Right renal pelvis (tissue), 4 donors: ENCODE measurements at regions not wholly inside any gene's neighbourhood (a gene's known extent, or its start where the extent isn't known, plus 50 kb on each side); places are given as distances from the start of the nearest gene placed in this dataset.
"Not testable (repeated sequence)": the region's sequence is repeated elsewhere in the genome, so short reads cannot be mapped to it uniquely, and the experiment has no call there.

Experiments
- DNase-seq, 4 donors: peaks; one replicate each; pipeline ENCODE4 v3.0.0-alpha.2; 2013; ENCODE audit warnings: low read depth in 4 of 4, low spot score in 3 of 4, missing footprints in 1 of 4

DNA sequence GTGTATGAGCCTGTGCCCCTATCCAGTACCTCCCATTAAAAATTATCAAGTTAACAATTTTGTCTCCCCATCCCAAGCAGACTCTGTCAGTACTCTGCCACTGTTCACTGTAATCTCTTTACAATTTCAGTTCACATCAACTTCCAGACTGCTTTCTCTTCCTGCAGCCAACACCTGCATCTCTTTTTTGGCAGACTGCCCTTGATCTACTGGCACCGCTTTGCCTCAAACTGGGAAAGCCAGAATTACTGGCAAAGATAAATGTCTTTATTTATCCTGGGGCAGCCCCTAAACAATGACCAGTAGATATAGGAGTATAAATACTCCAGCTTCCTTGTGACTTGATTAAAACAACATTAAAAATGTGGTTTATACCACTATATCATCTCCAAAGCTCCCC, 494.1 kb downstream of the ZNF385D start:
- DNase-seq: no peak

DNA sequence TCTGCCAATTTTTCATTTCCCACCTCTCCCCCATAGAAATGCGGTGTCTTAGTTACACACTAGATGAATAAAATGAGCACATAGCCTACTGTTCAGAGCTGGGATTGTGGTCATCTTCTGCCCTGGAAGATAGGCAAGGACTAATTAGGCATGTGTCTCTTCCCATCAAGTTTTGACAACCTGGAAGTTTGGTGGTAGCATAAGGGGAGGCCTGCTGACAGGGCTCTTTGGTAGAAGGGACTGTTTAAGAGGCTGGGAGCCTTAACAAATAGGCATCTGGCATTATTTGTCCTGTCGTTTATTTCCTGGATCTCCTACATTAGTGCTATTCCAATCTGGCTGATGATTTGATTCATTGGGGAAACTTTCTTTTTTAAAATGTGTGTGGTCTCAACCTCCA, 512.3 kb downstream of the ZNF385D start:
- DNase-seq: no peak

DNA sequence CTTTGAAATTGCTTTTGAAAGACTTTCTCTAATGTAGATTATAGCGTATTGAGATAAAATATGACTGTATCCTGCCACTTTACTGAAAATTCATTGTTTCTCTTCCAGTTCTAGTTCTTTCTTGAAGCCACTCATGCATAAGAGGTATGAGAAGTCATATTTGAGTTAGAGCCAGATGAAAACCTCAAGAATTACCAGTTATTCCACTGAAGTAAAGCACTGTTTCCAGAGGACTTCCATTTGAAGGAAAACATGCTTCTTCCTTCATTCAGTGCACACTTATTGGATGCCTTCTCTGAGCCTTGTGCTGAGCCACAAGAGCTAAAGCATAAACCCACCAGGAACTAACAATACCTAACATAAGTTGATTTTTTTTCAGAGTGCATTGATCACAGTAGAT, 513.4 kb downstream of the ZNF385D start:
- no peak for DNase-seq

DNA sequence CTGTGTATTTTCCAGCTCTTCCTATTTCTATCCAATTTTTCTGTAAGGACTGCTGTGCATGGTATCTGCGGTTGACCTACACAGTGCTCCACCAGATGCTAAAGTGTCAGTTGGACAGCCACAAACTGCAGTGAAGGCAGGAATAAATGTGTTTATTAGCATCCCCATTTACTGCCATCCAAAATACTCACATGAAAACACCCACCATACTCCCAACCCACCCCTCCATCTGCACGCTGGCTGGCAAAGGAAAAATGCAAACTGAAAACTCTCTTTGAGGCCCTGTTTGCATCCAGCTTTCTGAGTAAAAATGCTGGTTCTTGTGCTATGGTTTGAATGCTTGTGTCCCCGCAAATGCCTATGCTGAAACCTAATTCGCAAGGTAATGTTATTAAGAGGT, 515.5 kb downstream of the ZNF385D start:
- DNase-seq: no peak

DNA sequence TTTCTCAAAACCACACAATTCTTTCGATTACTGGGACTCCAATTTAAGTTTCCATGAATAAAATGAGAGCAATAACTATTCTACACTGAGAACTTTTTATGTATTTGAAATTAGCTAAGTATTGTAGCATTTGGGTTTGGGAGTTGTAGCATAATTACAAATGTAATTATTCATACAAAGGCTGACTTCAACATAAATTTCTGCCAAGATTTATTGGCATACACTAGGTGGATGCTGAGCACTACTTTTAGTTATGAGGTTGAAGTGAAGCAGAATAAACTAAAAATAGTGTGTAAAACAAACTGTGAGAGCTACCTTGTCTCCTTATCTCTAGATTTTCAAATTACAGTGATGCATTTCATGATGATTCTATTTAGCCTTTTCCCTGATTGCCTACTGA, 516.1 kb downstream of the ZNF385D start:
- DNase-seq: no peak

DNA sequence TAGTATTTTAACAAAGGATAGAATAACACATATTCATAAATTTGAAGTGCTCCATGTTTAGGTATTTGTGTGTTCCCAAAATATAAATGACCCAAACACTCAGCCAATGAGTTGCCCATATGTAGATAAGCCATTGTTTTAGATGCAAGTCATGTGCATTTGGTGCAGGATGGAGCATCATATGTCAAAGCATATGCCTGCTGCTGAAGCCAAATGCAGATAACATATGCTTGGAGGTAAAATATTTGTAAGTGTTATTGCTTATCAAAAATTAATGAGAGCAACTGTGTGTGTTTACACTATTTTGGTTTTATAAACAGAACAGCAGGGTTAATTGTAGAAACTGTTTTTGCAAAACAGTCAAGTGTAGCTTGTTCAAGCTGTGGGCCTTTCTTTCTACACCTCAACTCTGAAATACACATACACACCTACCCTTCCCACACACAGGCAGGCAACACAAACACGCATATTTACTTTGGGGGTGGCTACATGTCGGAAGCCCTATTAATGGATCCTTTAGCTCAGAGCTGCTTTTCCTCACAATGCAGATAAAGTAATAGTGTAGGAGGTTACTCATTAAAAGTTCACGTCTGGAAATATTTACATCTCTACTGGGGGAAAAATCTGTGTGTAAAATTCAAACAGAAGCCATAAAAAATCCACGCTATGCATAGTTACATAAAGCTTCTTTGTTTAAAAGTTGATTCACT, 521.4 kb downstream of the ZNF385D start:
- DNase-seq: no peak

DNA sequence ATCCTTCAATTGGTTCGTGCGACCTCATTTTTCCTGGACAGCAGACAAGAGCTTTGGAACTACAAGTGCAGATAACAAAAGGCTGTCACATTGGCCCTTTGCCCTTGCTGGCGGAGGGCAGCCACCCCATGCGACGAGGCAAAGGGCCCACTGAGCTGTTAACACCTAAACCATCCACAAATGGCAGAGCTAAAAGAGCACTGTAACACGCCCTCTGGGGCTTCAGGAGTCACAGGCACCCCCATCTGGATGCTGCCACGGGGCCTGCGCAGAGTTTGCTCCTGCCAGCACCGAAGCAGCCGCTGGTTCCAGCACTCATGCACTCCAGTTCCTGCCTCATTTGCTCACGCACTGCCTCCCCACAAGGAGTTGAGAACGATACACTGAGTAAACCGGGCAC, 524.9 kb downstream of the ZNF385D start:
- DNase-seq: no peak

GRCh38 chr3:21220944-21221343, 530.1 kb downstream of the ZNF385D start:
- DNase-seq: no peak

DNA sequence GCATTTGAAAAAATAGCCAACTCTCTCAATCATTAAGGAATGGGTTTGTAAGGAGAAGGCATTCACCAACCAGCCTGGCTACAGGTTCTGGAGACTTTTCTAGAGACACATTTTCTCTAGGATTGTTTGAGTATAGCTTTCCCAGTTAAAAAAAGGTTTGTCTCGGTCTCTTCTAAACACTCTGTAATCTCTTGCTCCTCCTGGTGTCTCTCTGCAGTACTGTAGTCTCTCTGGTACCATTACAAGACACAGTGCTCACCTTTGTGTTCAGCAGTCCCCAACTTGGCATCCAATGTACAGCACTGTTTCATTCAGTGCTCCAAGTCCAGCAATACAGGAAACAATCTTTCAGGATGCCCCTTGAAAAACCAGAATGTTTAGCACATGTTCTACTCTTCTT, 534.4 kb downstream of the ZNF385D start:
- no peak for DNase-seq

GRCh38 chr3:21204122-21204521, 546.9 kb downstream of the ZNF385D start:
- DNase-seq: not testable (repeated sequence)

DNA sequence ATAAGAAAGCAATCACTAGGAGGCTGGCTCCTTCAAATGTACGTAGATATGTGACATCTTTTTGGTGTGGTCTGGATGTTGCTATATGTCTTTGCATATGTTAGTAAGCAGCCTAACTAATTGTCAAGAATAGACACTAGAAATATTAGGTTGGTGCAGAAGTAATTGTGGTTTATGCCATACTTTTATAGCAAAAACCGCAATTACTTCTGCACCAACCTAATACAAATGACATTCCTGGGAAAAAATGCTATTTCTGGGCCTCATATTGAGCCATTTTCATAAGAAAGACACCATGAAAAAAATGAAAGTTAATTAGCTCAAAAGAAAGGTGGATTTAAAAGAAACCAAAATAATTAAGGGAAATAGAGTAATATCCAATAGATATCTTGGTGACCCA, 555.8 kb downstream of the ZNF385D start:
- no peak for DNase-seq

DNA sequence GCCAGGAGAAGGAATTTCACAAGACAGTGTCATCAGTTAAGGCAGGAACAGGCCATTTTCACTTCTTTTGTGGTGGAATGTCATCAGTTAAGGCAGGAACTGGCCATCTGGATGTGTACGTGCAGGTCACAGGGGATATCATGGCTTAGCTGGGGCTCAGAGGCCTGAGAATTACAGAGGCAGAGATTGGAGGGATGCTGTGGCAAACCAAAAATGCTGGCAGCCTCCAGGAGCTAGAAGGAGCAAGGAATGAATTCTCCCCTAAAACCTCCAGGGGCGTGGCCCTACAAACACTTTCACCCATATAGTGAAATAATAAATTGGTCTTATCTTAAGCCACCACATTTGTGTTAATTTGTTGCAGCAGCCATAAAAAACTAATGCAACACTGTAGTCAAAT, 557.0 kb downstream of the ZNF385D start:
- DNase-seq: not testable (repeated sequence)

DNA sequence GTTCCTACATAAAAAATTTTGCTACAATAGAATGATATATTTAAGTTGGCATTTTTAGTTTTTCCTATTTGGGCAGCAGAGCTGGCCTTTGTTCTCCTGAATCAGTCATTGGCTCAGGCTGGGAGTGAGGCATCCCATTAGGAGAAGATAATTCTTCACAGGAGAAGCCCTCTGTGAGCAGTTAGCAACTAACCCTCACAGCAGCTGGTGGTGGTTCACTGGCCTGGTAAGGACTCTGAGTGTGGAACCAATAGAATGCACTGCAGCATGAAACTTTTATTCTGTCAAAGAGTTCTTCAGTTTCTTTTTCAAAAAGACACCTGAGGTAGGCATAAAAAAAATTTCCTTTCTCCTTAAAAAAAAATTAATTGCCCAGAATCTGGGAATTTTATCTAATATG, 562.6 kb downstream of the ZNF385D start:
- no peak for DNase-seq

GRCh38 chr3:21185816-21186314, 565.1 kb downstream of the ZNF385D start:
- DNase-seq: no peak

DNA sequence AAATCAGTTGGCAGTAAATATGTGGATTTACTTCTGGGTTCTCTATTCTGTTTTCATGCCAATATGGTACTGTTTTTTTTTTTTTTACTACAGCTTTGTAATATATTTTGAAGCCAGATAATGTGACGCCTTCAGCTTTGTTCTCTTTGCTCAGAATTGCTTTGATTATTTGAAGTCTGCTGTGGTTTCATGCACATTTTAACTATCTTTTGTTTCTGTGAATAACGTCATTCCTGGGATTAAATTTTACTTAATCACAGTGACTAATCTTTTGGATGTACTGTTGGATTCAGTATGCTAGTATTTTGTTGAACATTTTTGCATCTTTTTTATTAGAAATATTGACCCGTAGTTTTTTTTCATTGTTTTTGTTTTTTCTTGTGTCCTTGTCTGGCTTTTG, 576.5 kb downstream of the ZNF385D start:
- no peak for DNase-seq

DNA sequence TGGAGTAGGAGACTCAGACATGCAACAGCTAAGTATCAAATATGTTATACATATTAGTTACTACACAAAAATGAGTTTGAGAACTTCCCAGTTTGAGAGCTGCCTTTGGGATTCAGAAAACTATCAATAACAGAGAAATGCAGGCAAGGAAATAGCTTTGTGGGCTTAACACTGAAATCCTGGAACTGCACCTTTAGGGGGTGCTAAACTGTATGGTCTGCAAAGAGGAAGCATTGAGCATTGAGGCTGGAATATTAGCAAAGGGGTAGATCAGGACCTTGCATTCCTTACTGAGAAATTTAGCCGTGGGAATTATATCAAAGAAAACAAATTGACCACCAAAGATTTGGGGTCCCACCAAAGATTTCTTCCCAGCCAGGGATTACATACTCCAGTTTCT, 580.0 kb downstream of the ZNF385D start:
- no peak for DNase-seq

GRCh38 chr3:21169948-21170347, 581.1 kb downstream of the ZNF385D start:
- DNase-seq: no peak

DNA sequence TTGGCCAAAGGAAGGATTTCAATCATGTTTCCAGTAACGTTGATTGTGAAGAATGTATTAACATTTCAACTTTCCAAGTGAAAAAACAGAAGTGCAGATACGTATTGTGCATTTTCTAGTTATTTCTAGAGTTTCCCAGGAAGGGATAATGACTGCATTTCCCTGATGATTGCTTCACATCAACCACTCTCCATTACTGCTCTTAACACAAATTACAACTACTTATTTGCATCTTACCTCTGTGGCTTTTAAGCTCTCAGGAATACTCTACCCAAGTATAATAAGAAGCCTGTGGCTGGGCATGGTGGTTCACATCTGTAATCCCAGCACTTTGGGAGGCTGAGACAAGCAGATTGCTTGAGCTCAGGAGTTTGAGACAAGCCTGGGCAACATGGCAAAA, 582.5 kb downstream of the ZNF385D start:
- no peak for DNase-seq

DNA sequence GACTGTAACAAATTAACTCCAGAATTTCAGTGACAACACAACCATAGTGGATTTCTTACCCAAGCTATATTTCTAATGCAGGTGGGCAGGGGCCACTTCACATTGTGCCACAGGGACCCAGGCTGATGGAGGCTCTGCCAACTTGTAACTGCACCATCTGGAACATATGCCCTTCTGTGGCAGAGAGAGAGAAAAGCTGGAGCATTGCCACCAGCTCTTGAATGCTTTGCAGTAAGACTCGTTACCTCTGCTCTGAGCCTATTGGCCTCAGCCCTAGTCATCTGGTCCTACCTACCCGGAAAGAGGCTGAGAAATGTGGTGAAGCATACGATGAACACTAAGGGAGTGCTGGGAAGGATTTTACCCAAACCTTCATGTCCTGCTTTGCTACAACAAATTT, 587.1 kb downstream of the ZNF385D start:
- no peak for DNase-seq

GRCh38 chr3:21159543-21159906, 591.5 kb downstream of the ZNF385D start:
- no peak for DNase-seq

GRCh38 chr3:21158861-21159542, 592.0 kb downstream of the ZNF385D start:
- no peak for DNase-seq

DNA sequence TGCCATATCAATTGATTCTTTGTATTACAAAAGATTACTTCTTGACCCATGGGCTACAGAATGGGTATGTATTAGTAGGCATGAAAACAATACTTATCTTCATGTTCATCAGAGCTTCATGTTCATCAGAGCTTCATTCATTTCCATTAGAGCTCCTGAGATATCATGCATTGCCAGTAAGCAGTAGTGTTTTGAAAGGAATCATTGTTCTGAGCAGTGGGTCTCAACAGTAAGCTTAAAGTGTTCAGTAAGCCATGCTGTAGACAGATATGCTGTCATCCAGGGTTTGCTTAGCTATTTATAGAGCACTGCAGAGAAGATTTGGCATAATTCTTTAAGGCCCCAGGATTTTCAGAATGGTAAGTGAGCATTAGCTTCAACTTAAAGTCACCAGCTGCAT, 596.1 kb downstream of the ZNF385D start:
- DNase-seq: no peak
